Activated CD4-positive, alpha-beta T cell treated with anti-CD3 and anti-CD28 coated beads for 24 hours (primary cell): ENCODE measurements at regions not wholly inside any gene's neighbourhood (a gene's known extent, or its start where the extent isn't known, plus 50 kb on each side); places are given as distances from the start of the nearest gene placed in this dataset.
"Not testable (repeated sequence)": the region's sequence is repeated elsewhere in the genome, so short reads cannot be mapped to it uniquely, and the experiment has no call there.

Experiments used
- DNase-seq, 2 donors: peaks; one replicate each; pipeline ENCODE4 v3.0.0-alpha.2; 2020; ENCODE audit warnings: low read depth in 2 of 2

GRCh38 chr3:127071597-127072001 is 88.7 kb downstream of the PLXNA1 start:
- DNase-seq = no peak

DNA sequence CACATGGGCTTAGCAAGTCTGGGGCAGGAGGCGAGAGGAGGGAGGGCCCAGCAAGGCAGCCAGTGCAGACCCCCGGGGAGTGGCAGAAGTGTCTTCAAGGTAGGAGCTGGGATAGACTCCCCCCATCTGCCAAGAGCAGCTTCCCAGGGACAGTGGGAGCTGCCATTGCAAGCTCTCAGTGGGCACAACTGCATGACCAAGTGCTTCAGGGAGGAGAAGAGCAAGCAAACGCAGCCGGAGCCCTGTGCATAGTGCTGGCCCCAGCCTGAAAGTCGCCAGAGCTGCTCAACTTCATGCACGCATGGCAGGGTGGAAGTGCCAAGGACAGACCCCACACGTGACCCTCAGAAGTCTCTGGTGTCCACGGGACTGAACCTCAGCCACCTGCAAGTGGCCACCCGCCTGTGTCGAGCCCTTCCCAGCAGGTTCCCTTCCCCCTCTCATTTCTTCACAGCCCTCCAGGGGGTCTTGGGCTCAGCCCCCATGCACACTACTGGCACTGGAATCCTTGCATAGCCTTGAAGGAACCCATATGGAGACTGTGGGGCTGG is 89.4 kb downstream of the PLXNA1 start:
- DNase-seq = no peak

DNA sequence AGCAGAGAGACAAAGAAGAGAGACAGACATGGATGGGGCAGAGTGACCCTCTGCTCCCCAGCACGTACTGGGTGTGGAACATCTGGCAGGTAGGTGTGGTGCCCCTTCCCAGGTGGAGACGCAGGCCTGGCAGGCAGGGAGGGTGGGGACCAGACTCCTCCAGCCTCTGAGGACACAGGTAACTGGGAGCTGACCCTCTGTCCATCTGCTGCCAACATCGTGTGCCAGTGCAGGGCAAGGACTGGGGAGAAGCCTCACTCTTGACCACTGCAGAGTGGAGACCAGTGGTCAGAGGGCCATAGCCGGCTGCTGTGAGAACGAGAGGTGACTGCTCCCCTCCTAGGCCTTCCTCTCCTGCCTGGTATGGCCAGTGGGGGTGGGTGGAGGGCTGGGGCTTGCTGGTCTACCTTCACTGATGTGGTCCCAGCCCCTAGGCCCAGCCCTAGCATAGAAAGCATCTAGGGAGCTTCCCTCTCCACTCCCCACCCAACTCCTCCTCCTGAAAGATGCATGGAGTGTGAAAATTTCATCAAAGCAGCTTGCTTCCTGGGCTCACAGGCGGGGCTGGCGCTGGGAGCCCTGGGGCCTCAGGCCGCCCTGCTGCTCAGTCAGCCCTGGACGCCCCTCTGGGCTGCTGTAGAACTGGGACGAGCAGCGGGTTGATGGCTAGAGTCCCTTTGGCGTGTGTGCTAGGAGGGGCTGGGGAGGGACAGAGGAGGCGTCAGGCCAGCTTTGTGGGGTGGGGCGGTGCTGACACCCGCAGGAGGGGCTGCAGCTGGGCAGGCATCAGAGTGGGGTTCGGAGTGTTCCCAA is 90.3 kb downstream of the PLXNA1 start:
- DNase-seq = no peak

DNA sequence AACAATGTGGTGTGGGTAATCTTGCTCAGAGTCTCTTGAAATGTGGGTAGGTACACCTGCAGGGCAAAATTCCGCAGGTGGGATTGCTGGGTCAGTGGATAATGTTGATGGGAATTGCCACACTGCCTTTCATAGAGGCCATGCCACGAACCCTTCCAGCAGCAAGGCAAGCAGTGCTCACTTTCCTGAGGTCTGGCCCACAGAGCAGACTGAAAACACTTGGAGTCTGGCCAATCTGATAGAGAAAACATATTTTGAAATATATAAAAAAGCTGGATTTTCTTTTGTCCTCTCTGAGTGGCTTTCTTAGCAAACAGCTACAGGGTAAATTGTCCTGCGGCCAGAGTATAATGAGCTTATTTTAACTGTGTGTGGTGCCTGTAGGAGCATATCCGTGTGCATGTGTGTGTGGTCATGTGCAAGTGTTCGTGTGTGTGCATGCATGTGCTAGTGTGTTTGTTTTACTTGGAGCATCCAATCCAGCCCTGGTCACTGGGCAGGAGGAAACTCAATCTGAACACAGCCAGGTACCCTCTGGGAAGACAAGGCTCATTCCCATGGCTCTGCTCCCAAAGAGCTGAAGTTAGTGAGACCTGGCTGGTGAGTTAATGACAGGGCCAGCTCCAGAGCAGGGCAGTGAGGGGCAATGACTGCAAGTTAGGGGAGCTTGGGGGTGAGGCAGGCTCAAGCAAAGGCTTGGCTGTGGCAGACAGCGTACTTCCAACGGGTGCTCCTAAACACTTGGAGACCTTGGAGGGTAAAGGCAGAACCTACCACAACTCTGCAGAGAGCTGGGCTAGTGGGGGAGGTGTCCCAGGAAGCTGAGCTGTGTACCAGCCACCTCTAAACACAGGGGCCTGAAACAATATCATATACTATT is 91.3 kb downstream of the PLXNA1 start:
- no peak for DNase-seq

DNA sequence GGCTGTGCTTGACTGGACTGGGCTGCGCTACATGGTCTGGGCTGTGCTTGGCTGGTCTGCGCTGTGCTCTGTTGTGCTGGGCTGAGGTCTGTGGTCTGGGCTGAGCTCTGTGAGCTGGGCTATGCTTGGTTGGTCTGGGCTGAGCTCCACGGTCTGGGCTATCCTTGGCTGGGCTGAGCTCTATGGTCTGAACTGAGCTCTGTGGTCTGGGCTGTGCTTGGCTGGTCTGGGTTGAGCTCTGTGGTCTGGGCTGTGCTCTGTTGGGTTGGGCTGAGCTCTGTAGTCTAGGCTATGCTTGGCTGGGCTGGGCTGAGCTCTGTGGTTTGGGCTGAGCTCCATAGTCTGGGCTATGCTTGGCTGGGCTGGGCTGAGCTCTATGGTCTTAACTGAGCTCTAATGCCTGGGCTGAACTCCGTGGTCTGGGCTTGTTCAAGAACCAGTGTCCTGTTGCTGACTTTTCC is 92.0 kb downstream of the PLXNA1 start:
- DNase-seq = no peak

GRCh38 chr3:127076166-127076992 is 93.5 kb downstream of the PLXNA1 start:
- DNase-seq = not testable (repeated sequence)

DNA sequence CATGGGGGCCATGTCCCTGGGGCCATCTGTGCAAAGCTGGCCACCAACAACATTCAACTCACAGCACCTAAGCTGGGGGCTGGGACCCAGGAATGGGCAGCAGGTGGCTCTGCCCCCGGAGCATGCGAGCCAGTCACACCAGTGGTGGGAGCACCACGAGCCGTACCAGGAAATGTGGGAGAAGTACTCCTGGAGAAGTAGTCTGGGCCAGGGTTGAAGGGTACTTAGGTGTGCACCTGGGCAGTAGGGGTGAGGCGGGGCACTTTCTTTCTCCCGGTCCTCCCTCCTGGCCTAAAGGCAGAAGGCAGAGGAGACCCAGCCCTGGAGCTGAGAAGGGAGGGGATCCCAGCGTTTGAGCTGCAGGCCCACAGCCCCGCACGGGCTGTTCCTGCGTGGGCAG is 94.2 kb downstream of the PLXNA1 start:
- no peak for DNase-seq

DNA sequence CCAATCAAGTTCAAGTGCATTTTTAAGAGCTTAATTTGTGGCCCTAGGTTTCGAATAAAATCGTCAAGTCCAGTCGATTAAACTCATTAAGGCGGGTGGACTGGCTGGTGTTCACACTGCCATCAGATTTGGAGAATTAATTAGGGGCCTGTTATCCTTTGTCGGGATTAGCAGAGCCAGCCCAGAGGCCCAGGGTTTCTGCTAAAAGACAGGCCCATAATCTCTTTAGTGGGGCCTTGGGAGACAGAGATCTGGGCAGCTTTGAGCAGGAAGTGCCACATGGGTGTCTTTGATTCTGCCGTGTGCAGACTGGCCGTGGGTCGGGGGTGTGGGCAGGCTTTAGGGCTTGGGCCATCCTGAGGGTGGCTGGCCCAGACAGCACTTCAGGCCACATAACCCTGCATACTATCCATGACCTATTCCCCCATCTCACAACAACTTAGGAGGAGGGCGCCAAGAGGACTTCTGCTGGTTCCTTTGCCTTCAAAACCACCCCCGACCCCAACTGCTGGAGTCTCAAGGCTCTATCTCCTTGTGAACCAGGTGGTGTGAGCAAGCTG is 94.7 kb downstream of the PLXNA1 start:
- no peak for DNase-seq

GRCh38 chr3:127078626-127079025 is 95.7 kb downstream of the PLXNA1 start:
- DNase-seq = no peak

GRCh38 chr3:127079211-127079610 is 96.3 kb downstream of the PLXNA1 start:
- DNase-seq = no peak

GRCh38 chr3:127081001-127081720 is 98.2 kb downstream of the PLXNA1 start:
- no peak for DNase-seq

- no peak for DNase-seq
Measured at GRCh38 chr3:127082066-127082465, 99.2 kb downstream of the PLXNA1 start.

DNA sequence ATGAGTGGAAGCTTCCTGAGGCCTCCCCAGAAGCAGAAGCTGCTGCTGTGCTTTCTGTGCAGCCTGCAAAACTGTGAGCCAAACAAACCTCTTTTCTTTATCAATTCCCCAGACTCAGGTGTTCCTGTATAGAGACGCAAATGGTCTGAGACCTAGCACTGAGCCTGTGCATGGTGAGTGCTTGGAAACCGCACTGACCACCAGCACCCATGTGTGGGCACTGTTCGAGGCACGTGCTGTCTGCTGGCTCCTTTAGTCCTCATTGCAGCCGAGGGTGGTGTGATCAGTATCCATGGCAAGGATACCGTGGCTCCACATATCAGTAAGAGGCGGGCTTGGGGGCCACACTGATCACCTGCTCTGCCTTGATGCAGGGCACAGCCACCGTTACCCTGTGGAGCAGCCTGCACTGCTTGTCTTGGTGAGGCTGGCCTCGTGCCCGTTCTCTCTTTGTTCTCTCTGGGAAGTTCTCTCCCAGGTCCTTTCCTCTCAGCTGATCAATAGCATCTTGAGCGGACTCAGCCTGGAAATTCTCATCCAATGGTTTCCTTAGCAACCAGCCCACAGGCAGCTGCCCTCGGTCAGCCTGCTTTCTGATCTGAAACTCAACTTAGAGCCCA is 101.0 kb downstream of the PLXNA1 start:
- DNase-seq = no peak

- no peak for DNase-seq
Measured at GRCh38 chr3:127084401-127084990, 101.6 kb downstream of the PLXNA1 start.

- DNase-seq = no peak
Measured at GRCh38 chr3:127085576-127085975, 102.7 kb downstream of the PLXNA1 start.

GRCh38 chr3:127086591-127086990 is 103.7 kb downstream of the PLXNA1 start:
- not testable (repeated sequence) for DNase-seq

DNA sequence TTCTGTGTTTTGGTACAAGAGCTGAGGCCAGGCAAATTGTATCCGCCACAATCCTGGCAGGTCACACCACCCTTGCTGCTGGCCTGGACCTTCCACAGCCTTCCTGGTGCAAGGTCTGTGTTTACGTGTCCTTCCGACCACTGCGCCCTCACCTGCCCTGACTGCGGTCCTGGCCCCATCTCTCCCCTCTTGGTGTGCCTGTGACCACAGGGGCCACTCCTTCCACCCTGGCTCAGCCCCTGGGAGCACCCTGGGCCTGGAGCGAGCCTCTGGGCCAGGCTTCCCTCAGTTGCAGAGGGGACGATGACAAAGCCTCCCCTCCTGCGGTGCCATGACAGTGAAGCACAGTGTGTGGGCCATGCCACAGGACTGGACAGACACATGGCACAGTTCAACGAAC is 104.5 kb downstream of the PLXNA1 start:
- DNase-seq = no peak

DNA sequence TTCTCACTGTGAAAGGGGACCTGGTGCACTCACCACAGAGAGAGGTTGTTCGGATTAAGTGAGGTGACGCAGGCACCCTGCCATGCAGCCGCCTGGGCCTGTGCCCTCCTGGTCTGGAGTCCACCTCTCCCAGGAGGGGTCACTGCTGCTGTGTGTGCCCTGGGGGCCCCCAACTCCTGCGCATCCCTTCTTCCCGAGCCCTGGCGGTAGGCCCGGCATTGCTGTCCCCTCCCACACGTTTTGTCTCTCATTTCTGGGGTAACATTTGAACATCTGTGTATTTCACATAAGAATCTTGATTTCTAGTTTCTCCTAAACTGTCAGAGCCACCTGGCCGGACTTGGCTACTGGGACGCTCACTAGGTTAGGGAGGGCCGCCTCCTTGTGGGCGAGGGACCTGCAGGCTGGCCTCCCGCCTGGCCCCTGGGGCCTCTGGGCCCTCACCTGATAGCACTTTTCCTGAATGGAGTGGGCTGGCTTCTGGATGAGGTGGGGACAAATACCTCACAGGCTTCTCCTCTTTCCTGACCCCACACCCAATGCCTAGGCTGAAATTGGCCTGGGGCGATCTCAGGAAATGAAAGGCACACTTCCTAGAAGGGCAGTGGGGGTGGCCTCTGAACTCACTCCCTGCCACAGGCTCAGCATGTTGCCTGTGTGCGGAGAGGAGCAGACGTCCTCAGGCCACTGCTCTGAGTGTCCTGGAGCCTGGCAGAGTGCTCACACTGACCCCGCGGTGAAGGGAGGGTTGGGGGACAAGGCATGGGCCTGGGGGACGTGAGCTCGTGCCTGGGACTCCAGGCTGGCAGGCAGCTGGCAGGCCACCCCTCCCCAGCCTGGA is 104.2 kb upstream of the PRR23E start:
- DNase-seq = no peak
